AG09319 (cell line): ENCODE measurements at regions not wholly inside any gene's neighbourhood (a gene's known extent, or its start where the extent isn't known, plus 50 kb on each side); places are given as distances from the start of the nearest gene placed in this dataset.

ENCODE experiments used
- DNase-seq: peaks from one replicate; pipeline ENCODE4 v3.0.0-alpha.2; 2010; ENCODE audit warnings: low read depth; ENCODE audit errors: extremely low read depth
- CTCF ChIP-seq: IDR thresholded peaks from 2 replicates; pipeline ENCODE4 v1.5.1; 2011; ENCODE audit warnings: low read depth, mild to moderate bottlenecking, inconsistent platforms, low read length, moderate library complexity

- no peak for TF ChIP-seq CTCF
- no peak for DNase-seq
Observed at GRCh38 chr6:163725008-163725941, 310.8 kb downstream of the QKI start.

- no peak for DNase-seq
- TF ChIP-seq CTCF = no peak
Observed at GRCh38 chr6:163724196-163724595, 309.7 kb downstream of the QKI start.

GRCh38 chr6:163723759-163724158 is 309.2 kb downstream of the QKI start:
- no peak for TF ChIP-seq CTCF
- DNase-seq = no peak

- DNase-seq = no peak
- TF ChIP-seq CTCF = no peak
Observed at GRCh38 chr6:163721922-163722692, 307.6 kb downstream of the QKI start.

GRCh38 chr6:163721435-163721834 is 306.9 kb downstream of the QKI start:
- TF ChIP-seq CTCF = no peak
- no peak for DNase-seq

- no peak for TF ChIP-seq CTCF
Observed at GRCh38 chr6:163720460-163721235, 306.1 kb downstream of the QKI start.

More at GRCh38 chr6:163720460-163721235, 306.1 kb downstream of the QKI start:
- no peak for DNase-seq
